ENCODE measurements at regions not wholly inside any gene's neighbourhood (a gene's known extent, or its start where the extent isn't known, plus 50 kb on each side); places are given as distances from the start of the nearest gene placed in this dataset.

GRCh38 chr3:64815789-64816188, 128.0 kb upstream of the ADAMTS9 start (continued):
- TF ChIP-seq E2F5 (CRISPR knock-in tag; IDR thresholded peaks at IDR 0.05) (no peak), GRHL2 (CRISPR knock-in tag; IDR thresholded peaks at IDR 0.05; ENCODE audit: insufficient replicate concordance, severe bottlenecking) (no peak), GABPB1 (CRISPR knock-in tag; IDR thresholded peaks at IDR 0.05) (no peak), ZNF671 (CRISPR knock-in tag; IDR thresholded peaks at IDR 0.05) (no peak), JUN (CRISPR knock-in tag; IDR thresholded peaks at IDR 0.05) (no peak), JAZF1 (CRISPR knock-in tag; IDR thresholded peaks at IDR 0.05) (no peak), FOXJ3 (CRISPR knock-in tag; IDR thresholded peaks at IDR 0.05; ENCODE audit: borderline replicate concordance) (no peak), ATF6 (CRISPR knock-in tag; IDR thresholded peaks at IDR 0.05) (no peak)

GRCh38 chr3:64815195-64815631, 127.4 kb upstream of the ADAMTS9 start:
- no peak for DNase-seq (ENCODE audit: low spot score)
- H3K36me3 Mint-ChIP-seq: no peaks in the 10 kb centered on the region
- no peak for ATAC-seq
- H3K27ac Mint-ChIP-seq: no peak overlapping the region
- H3K9me3 Mint-ChIP-seq: peaks cover 4% of the 10 kb centered on the region; the same call in 1 of the 2 replicates
- no peaks in the 10 kb centered on the region for H3K4me1 Mint-ChIP-seq
- CTCF ChIA-PET: interaction anchor here (0.7 to 1.1 kb wide), 2 partner anchors 8 to 282 kb away, joined by 3 to 5 read pairs; no protein-coding TSS in a partner anchor
- H3K4me3 Mint-ChIP-seq: no peak overlapping the region
- TF ChIP-seq ZBTB21 (CRISPR knock-in tag; IDR thresholded peaks at IDR 0.05; ENCODE audit: borderline replicate concordance) (no peak), SMAD3 (CRISPR knock-in tag; IDR thresholded peaks at IDR 0.05; ENCODE audit: borderline replicate concordance) (no peak), MLX (CRISPR knock-in tag; IDR thresholded peaks at IDR 0.05) (no peak), AFF4 (CRISPR knock-in tag; IDR thresholded peaks at IDR 0.05; ENCODE audit: borderline replicate concordance) (no peak), GRHL2 (CRISPR knock-in tag; IDR thresholded peaks at IDR 0.05; ENCODE audit: insufficient replicate concordance, severe bottlenecking) (no peak), OVOL2 (CRISPR knock-in tag; IDR thresholded peaks at IDR 0.05; ENCODE audit: borderline replicate concordance) (no peak), ESRRA (CRISPR knock-in tag; IDR thresholded peaks at IDR 0.05; ENCODE audit: borderline replicate concordance) (no peak), CREM (CRISPR knock-in tag; IDR thresholded peaks at IDR 0.05) (no peak), FOXK1 (CRISPR knock-in tag; IDR thresholded peaks at IDR 0.05) (no peak), EMX1 (CRISPR knock-in tag; IDR thresholded peaks at IDR 0.05) (no peak), ERG (CRISPR knock-in tag; IDR thresholded peaks at IDR 0.05) (no peak), ZNF416 (CRISPR knock-in tag; IDR thresholded peaks at IDR 0.05) (no peak), ATF3 (CRISPR knock-in tag; conservative IDR thresholded peaks at IDR 0.05) (no peak), TEAD4 (CRISPR knock-in tag; IDR thresholded peaks at IDR 0.05) (no peak), TCF7 (CRISPR knock-in tag; IDR thresholded peaks at IDR 0.05; ENCODE audit: low read depth) (no peak), FOXJ3 (CRISPR knock-in tag; IDR thresholded peaks at IDR 0.05; ENCODE audit: borderline replicate concordance) (no peak), ZNF532 (CRISPR knock-in tag; IDR thresholded peaks at IDR 0.05; ENCODE audit: borderline replicate concordance) (no peak)
- peaks cover 3% of the 10 kb centered on the region; the same call in 1 of the 2 replicates for H3K27me3 Mint-ChIP-seq (ENCODE audit: low read depth)
- POLR2A ChIA-PET: no interaction called here

Data from WTC11 (cell line).